A673 (cell line): ENCODE measurements at regions not wholly inside any gene's neighbourhood (a gene's known extent, or its start where the extent isn't known, plus 50 kb on each side); places are given as distances from the start of the nearest gene placed in this dataset.

ENCODE experiments used
- BruUV-seq: library from RNA; stranded (reverse); fragments of 400-500 nt; replicated peaks from 2 replicates; lab custom pipeline; 2021; lab: Mats Ljungman, UMichigan
- CTCF ChIA-PET: fragments of 300-600 bp; sonication (Branson Sonifier 250); formaldehyde crosslinking; loops from one replicate; lab custom pipeline; 2022; ENCODE audit warnings: antibody characterized with exemption; lab: Charles Lee
- POLR2A ChIA-PET: fragments of 300-600 bp; sonication (Branson Sonifier 250); formaldehyde crosslinking; loops from one replicate; lab custom pipeline; 2022; ENCODE audit warnings: antibody characterized with exemption; ENCODE audit not compliant: low non-redundant PET; lab: Charles Lee
- DNase-seq: peaks from one replicate; pipeline ENCODE4 v3.0.0-alpha.2; 2015; ENCODE audit warnings: low spot score
- H3K27ac ChIP-seq: fragments of 200-600 bp; sonication (generic); 2 replicates; pipeline ENCODE4 v1.5.1; 2016; ENCODE audit warnings: mixed run types, low read depth, mild to moderate bottlenecking, mixed read lengths, antibody characterized with exemption, low read length; ENCODE audit not compliant: poor library complexity, severe bottlenecking
- H3K27me3 ChIP-seq: fragments of 200-600 bp; sonication (generic); replicated peaks from 2 replicates; pipeline ENCODE4 v1.6.1; 2017; ENCODE audit warnings: mixed run types, low read depth, mild to moderate bottlenecking, mixed read lengths, antibody characterized with exemption, low read length; ENCODE audit not compliant: insufficient read depth, poor library complexity
- H3K36me3 ChIP-seq: fragments of 200-600 bp; sonication (generic); 2 replicates; pipeline ENCODE4 v1.6.1; 2016; ENCODE audit warnings: mixed run types, mild to moderate bottlenecking, mixed read lengths, antibody characterized with exemption, low read length; ENCODE audit not compliant: insufficient read depth, poor library complexity, severe bottlenecking
- H3K4me1 ChIP-seq: fragments of 200-600 bp; sonication (generic); 2 replicates; pipeline ENCODE4 v1.6.1; 2017; ENCODE audit warnings: mixed run types, mild to moderate bottlenecking, mixed read lengths, antibody characterized with exemption, low read length; ENCODE audit not compliant: insufficient read depth, poor library complexity, severe bottlenecking
- H3K4me3 ChIP-seq: fragments of 200-600 bp; sonication (generic); 2 replicates; pipeline ENCODE4 v1.5.1; 2016; ENCODE audit warnings: low read depth, mixed run types, mild to moderate bottlenecking, mixed read lengths, low read length; ENCODE audit not compliant: poor library complexity, severe bottlenecking
- H3K9me3 ChIP-seq: fragments of 200-600 bp; sonication (generic); 2 replicates; pipeline ENCODE4 v1.6.1; 2016; ENCODE audit warnings: mixed run types, low read depth, mild to moderate bottlenecking, mixed read lengths, antibody characterized with exemption, low read length; ENCODE audit not compliant: poor library complexity, severe bottlenecking
- EZH2 ChIP-seq: fragments of 200-600 bp; sonication (generic); IDR thresholded peaks from 2 replicates; pipeline ENCODE4 v1.6.1; 2017; ENCODE audit warnings: borderline replicate concordance, low read depth, mild to moderate bottlenecking, mixed read lengths, antibody characterized with exemption, low read length; ENCODE audit not compliant: poor library complexity, severe bottlenecking
- intact Hi-C: fragments of 100-400 bp; cut with micrococcal nuclease; formaldehyde crosslinking; loops from one replicate; pipeline ENCODE4 v1.10.0; 2022; ENCODE audit not compliant: unreplicated experiment
- TF ChIP-seq, protein P1 (sequence below): fragments of 300-800, 200-600 bp; sonication (generic); conservative IDR thresholded peaks from 2 replicates; pipeline ENCODE4 v1.5.1; 2017; ENCODE audit warnings: low read depth, mild to moderate bottlenecking, antibody characterized with exemption, low read length, moderate library complexity, mixed read lengths

DNA sequence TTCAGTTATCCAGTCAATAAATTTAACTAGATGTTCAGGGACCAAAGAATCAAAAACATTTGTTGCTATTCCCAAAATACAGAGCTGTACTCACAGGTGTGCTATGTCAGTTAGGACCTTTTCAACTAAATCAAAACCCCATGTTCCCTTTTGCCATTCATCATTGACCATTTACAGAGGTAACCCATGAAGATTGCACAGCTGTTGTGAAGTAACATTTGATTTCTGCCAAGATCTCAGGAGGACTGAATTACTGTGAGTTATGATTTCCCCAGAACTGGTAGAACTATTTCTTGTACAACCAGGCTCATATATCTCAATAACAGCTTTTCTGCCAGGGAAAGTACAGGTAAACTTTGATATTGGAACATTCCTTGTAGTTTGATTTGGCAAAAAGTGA lies 131.1 kb upstream of the FIBIN start:
- CTCF ChIA-PET, result interaction anchor here (0.6 kb wide), 1 partner anchor 109 kb away, joined by 3 read pairs; no protein-coding TSS in a partner anchor
- DNase-seq, result no peak
- intact Hi-C loops, result no loop called here
- no TSS peak for BruUV-seq
- Histone ChIP-seq H3K27ac (no peak overlapping the region), H3K9me3 (no peaks in the 10 kb centered on the region), H3K36me3 (no peaks in the 10 kb centered on the region), H3K27me3 (peaks cover 29% of the 10 kb centered on the region), H3K4me3 (no peak overlapping the region), H3K4me1 (no peaks in the 10 kb centered on the region)
- POLR2A ChIA-PET, result no interaction called here
- no peak for TF ChIP-seq EZH2
- TF ChIP-seq, protein P1, sequence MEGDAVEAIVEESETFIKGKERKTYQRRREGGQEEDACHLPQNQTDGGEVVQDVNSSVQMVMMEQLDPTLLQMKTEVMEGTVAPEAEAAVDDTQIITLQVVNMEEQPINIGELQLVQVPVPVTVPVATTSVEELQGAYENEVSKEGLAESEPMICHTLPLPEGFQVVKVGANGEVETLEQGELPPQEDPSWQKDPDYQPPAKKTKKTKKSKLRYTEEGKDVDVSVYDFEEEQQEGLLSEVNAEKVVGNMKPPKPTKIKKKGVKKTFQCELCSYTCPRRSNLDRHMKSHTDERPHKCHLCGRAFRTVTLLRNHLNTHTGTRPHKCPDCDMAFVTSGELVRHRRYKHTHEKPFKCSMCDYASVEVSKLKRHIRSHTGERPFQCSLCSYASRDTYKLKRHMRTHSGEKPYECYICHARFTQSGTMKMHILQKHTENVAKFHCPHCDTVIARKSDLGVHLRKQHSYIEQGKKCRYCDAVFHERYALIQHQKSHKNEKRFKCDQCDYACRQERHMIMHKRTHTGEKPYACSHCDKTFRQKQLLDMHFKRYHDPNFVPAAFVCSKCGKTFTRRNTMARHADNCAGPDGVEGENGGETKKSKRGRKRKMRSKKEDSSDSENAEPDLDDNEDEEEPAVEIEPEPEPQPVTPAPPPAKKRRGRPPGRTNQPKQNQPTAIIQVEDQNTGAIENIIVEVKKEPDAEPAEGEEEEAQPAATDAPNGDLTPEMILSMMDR, result no peak

DNA sequence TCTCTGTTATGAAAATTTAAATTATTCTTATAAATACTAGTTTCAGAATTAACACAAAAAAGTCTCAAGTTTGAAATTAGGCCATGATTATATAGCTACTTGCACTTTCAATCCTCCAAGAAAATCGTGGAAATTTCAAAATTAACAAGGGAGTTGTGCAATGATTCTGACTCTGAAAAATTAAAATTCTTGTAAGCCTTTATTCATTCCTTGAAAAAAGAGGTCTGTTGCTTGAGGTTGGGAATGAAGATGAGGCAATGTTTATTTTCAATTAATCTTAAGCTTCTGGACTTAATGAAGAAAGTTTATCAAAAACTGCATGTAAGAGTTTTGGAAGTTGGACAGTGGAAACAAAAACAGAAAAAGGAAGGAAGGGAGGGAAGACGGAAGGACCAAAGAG lies 128.2 kb upstream of the FIBIN start:
- BruUV-seq, result no TSS peak
- ChIA-PET CTCF (no interaction called here), POLR2A (no interaction called here)
- no peak overlapping the region for H3K27ac ChIP-seq
- intact Hi-C loops, result no loop called here
- H3K4me3 ChIP-seq, result no peak overlapping the region
- no peak for DNase-seq
- H3K4me1 ChIP-seq, result no peaks in the 10 kb centered on the region
- H3K27me3 ChIP-seq, result peaks cover 22% of the 10 kb centered on the region
- H3K9me3 ChIP-seq, result no peaks in the 10 kb centered on the region
- no peaks in the 10 kb centered on the region for H3K36me3 ChIP-seq
- TF ChIP-seq EZH2, result no peak
- TF ChIP-seq, protein P1, result no peak

DNA sequence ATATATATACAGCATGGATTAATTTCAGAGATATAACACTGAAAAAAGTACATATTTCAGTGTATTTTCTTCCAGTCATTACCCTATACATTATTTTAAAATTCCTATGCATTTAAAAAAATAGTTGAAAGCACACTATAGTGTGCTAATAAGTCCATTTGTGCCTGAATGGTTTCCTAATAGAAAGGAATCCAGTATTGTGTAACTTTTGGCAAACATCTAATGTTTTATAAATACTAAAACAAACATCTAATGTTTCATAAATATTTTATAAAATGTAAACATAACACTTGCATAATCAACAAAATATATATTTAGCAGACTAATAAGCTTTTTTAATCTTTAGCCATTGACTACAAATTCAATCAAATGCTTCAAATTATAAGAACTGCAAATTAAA lies 126.6 kb upstream of the FIBIN start:
- no TSS peak for BruUV-seq
- POLR2A ChIA-PET, result no interaction called here
- no peak for DNase-seq
- Histone ChIP-seq H3K36me3 (no peaks in the 10 kb centered on the region), H3K4me1 (no peaks in the 10 kb centered on the region), H3K27ac (no peak overlapping the region), H3K9me3 (no peaks in the 10 kb centered on the region), H3K27me3 (peaks cover 21% of the 10 kb centered on the region), H3K4me3 (no peak overlapping the region)
- intact Hi-C loops, result no loop called here
- TF ChIP-seq, protein P1, result no peak
- no peak for TF ChIP-seq EZH2
- CTCF ChIA-PET, result no interaction called here
